ENCODE measurements at regions not wholly inside any gene's neighbourhood (a gene's known extent, or its start where the extent isn't known, plus 50 kb on each side); places are given as distances from the start of the nearest gene placed in this dataset.

- no peaks in the 10 kb centered on the region for H3K9me3 ChIP-seq (ENCODE audit: control insufficient read depth, low read length)
- no peak overlapping the region for H3K4me3 ChIP-seq (ENCODE audit: insufficient read depth, low read depth, low read length)
- no peaks in the 10 kb centered on the region for H3K4me1 ChIP-seq (ENCODE audit: control insufficient read depth, insufficient read depth, low read length)
- H3K27me3 ChIP-seq (ENCODE audit: control insufficient read depth, insufficient read depth, low read length, poor library complexity, severe bottlenecking): no peaks in the 10 kb centered on the region
- 72 to 78% methylated on average over 6 of the region's 6 CpGs for WGBS, 2 experiments
- H3K36me3 ChIP-seq (ENCODE audit: control insufficient read depth, insufficient read depth, low read length): no peaks in the 10 kb centered on the region
- H3K27ac ChIP-seq (ENCODE audit: insufficient read depth, low read depth, low read length, poor library complexity, severe bottlenecking): no peak overlapping the region
Observed at GRCh38 chr9:16131264-16131663, 578.4 kb downstream of the CCDC171 start.

GRCh38 chr9:16132513-16132912, 579.7 kb downstream of the CCDC171 start:
- H3K4me3 ChIP-seq (ENCODE audit: insufficient read depth, low read depth, low read length): no peak overlapping the region
- 91 to 97% methylated on average over 6 of the region's 6 CpGs for WGBS, 2 experiments
- H3K4me1 ChIP-seq (ENCODE audit: control insufficient read depth, insufficient read depth, low read length): no peaks in the 10 kb centered on the region
- no peaks in the 10 kb centered on the region for H3K9me3 ChIP-seq (ENCODE audit: control insufficient read depth, low read length)
- H3K27me3 ChIP-seq (ENCODE audit: control insufficient read depth, insufficient read depth, low read length, poor library complexity, severe bottlenecking): no peaks in the 10 kb centered on the region
- H3K36me3 ChIP-seq (ENCODE audit: control insufficient read depth, insufficient read depth, low read length): no peaks in the 10 kb centered on the region
- H3K27ac ChIP-seq (ENCODE audit: insufficient read depth, low read depth, low read length, poor library complexity, severe bottlenecking): no peak overlapping the region

GRCh38 chr9:16133032-16133431, 580.2 kb downstream of the CCDC171 start:
- H3K4me3 ChIP-seq (ENCODE audit: insufficient read depth, low read depth, low read length): no peak overlapping the region
- H3K36me3 ChIP-seq (ENCODE audit: control insufficient read depth, insufficient read depth, low read length): no peaks in the 10 kb centered on the region
- H3K4me1 ChIP-seq (ENCODE audit: control insufficient read depth, insufficient read depth, low read length): no peaks in the 10 kb centered on the region
- no peaks in the 10 kb centered on the region for H3K27me3 ChIP-seq (ENCODE audit: control insufficient read depth, insufficient read depth, low read length, poor library complexity, severe bottlenecking)
- no peak overlapping the region for H3K27ac ChIP-seq (ENCODE audit: insufficient read depth, low read depth, low read length, poor library complexity, severe bottlenecking)
- no peaks in the 10 kb centered on the region for H3K9me3 ChIP-seq (ENCODE audit: control insufficient read depth, low read length)

GRCh38 chr9:16133556-16134227, 580.8 kb downstream of the CCDC171 start:
- no peaks in the 10 kb centered on the region for H3K4me1 ChIP-seq (ENCODE audit: control insufficient read depth, insufficient read depth, low read length)
- no peaks in the 10 kb centered on the region for H3K27me3 ChIP-seq (ENCODE audit: control insufficient read depth, insufficient read depth, low read length, poor library complexity, severe bottlenecking)
- H3K9me3 ChIP-seq (ENCODE audit: control insufficient read depth, low read length): no peaks in the 10 kb centered on the region
- no peaks in the 10 kb centered on the region for H3K36me3 ChIP-seq (ENCODE audit: control insufficient read depth, insufficient read depth, low read length)
- 37% methylated on average over 19 of the region's 19 CpGs for WGBS, 2 experiments
- H3K4me3 ChIP-seq (ENCODE audit: insufficient read depth, low read depth, low read length): no peak overlapping the region
- H3K27ac ChIP-seq (ENCODE audit: insufficient read depth, low read depth, low read length, poor library complexity, severe bottlenecking): no peak overlapping the region

- H3K9me3 ChIP-seq (ENCODE audit: control insufficient read depth, low read length): no peaks in the 10 kb centered on the region
- no peaks in the 10 kb centered on the region for H3K4me1 ChIP-seq (ENCODE audit: control insufficient read depth, insufficient read depth, low read length)
- H3K27me3 ChIP-seq (ENCODE audit: control insufficient read depth, insufficient read depth, low read length, poor library complexity, severe bottlenecking): no peaks in the 10 kb centered on the region
- no peak overlapping the region for H3K4me3 ChIP-seq (ENCODE audit: insufficient read depth, low read depth, low read length)
- H3K36me3 ChIP-seq (ENCODE audit: control insufficient read depth, insufficient read depth, low read length): no peaks in the 10 kb centered on the region
- no peak overlapping the region for H3K27ac ChIP-seq (ENCODE audit: insufficient read depth, low read depth, low read length, poor library complexity, severe bottlenecking)
- WGBS, 2 experiments: 94 to 99% methylated on average over 4 of the region's 4 CpGs
Observed at GRCh38 chr9:16134351-16134750, 581.5 kb downstream of the CCDC171 start.

- Histone ChIP-seq H3K9me3 (ENCODE audit: control insufficient read depth, low read length) (no peaks in the 10 kb centered on the region), H3K4me1 (ENCODE audit: control insufficient read depth, insufficient read depth, low read length) (no peaks in the 10 kb centered on the region), H3K4me3 (ENCODE audit: insufficient read depth, low read depth, low read length) (no peak overlapping the region), H3K36me3 (ENCODE audit: control insufficient read depth, insufficient read depth, low read length) (no peaks in the 10 kb centered on the region), H3K27ac (ENCODE audit: insufficient read depth, low read depth, low read length, poor library complexity, severe bottlenecking) (no peak overlapping the region), H3K27me3 (ENCODE audit: control insufficient read depth, insufficient read depth, low read length, poor library complexity, severe bottlenecking) (no peaks in the 10 kb centered on the region)
- 89 to 94% methylated on average over 1 of the region's 1 CpG for WGBS, 2 experiments
Observed at GRCh38 chr9:16135968-16136367, 583.1 kb downstream of the CCDC171 start.

- Histone ChIP-seq H3K9me3 (ENCODE audit: control insufficient read depth, low read length) (no peaks in the 10 kb centered on the region), H3K4me1 (ENCODE audit: control insufficient read depth, insufficient read depth, low read length) (no peaks in the 10 kb centered on the region), H3K4me3 (ENCODE audit: insufficient read depth, low read depth, low read length) (no peak overlapping the region), H3K27me3 (ENCODE audit: control insufficient read depth, insufficient read depth, low read length, poor library complexity, severe bottlenecking) (no peaks in the 10 kb centered on the region), H3K36me3 (ENCODE audit: control insufficient read depth, insufficient read depth, low read length) (no peaks in the 10 kb centered on the region), H3K27ac (ENCODE audit: insufficient read depth, low read depth, low read length, poor library complexity, severe bottlenecking) (no peak overlapping the region)
- WGBS, 2 experiments: 93 to 95% methylated on average over 10 of the region's 10 CpGs
Observed at GRCh38 chr9:16136451-16136850, 583.6 kb downstream of the CCDC171 start.

GRCh38 chr9:16136961-16137360, 584.1 kb downstream of the CCDC171 start:
- H3K9me3 ChIP-seq (ENCODE audit: control insufficient read depth, low read length): no peaks in the 10 kb centered on the region
- H3K4me3 ChIP-seq (ENCODE audit: insufficient read depth, low read depth, low read length): no peak overlapping the region
- no peaks in the 10 kb centered on the region for H3K4me1 ChIP-seq (ENCODE audit: control insufficient read depth, insufficient read depth, low read length)
- H3K27ac ChIP-seq (ENCODE audit: insufficient read depth, low read depth, low read length, poor library complexity, severe bottlenecking): no peak overlapping the region
- 89 to 91% methylated on average over 4 of the region's 4 CpGs for WGBS, 2 experiments
- no peaks in the 10 kb centered on the region for H3K36me3 ChIP-seq (ENCODE audit: control insufficient read depth, insufficient read depth, low read length)
- H3K27me3 ChIP-seq (ENCODE audit: control insufficient read depth, insufficient read depth, low read length, poor library complexity, severe bottlenecking): no peaks in the 10 kb centered on the region

GRCh38 chr9:16138561-16139491, 586.0 kb downstream of the CCDC171 start:
- H3K27ac ChIP-seq (ENCODE audit: insufficient read depth, low read depth, low read length, poor library complexity, severe bottlenecking): no peak overlapping the region
- no peaks in the 10 kb centered on the region for H3K9me3 ChIP-seq (ENCODE audit: control insufficient read depth, low read length)
- no peaks in the 10 kb centered on the region for H3K36me3 ChIP-seq (ENCODE audit: control insufficient read depth, insufficient read depth, low read length)
- peaks cover 3% of the 10 kb centered on the region for H3K4me1 ChIP-seq (ENCODE audit: control insufficient read depth, insufficient read depth, low read length)
- no peak overlapping the region for H3K4me3 ChIP-seq (ENCODE audit: insufficient read depth, low read depth, low read length)
- H3K27me3 ChIP-seq (ENCODE audit: control insufficient read depth, insufficient read depth, low read length, poor library complexity, severe bottlenecking): no peaks in the 10 kb centered on the region
- WGBS, 2 experiments: 92 to 93% methylated on average over 16 of the region's 16 CpGs

GRCh38 chr9:16139774-16140173, 586.9 kb downstream of the CCDC171 start:
- Histone ChIP-seq H3K36me3 (ENCODE audit: control insufficient read depth, insufficient read depth, low read length) (no peaks in the 10 kb centered on the region), H3K9me3 (ENCODE audit: control insufficient read depth, low read length) (no peaks in the 10 kb centered on the region), H3K27me3 (ENCODE audit: control insufficient read depth, insufficient read depth, low read length, poor library complexity, severe bottlenecking) (no peaks in the 10 kb centered on the region), H3K4me3 (ENCODE audit: insufficient read depth, low read depth, low read length) (no peak overlapping the region), H3K4me1 (ENCODE audit: control insufficient read depth, insufficient read depth, low read length) (peaks cover 3% of the 10 kb centered on the region), H3K27ac (ENCODE audit: insufficient read depth, low read depth, low read length, poor library complexity, severe bottlenecking) (no peak overlapping the region)
- 93 to 94% methylated on average over 5 of the region's 5 CpGs for WGBS, 2 experiments

Data from ectodermal cell (in vitro differentiated cells).